GM23338 (cell line): ENCODE measurements at regions not wholly inside any gene's neighbourhood (a gene's known extent, or its start where the extent isn't known, plus 50 kb on each side); places are given as distances from the start of the nearest gene placed in this dataset.
A peak's percentile ranks its signal among the peaks of the same experiment; 100 is the strongest.
"Not testable (repeated sequence)": the region's sequence is repeated elsewhere in the genome, so short reads cannot be mapped to it uniquely, and the experiment has no call there.

Experiments used
- ATAC-seq: fragments of 200-7000 bp; cut with Tn5 transposase; 3 replicates; pipeline ENCODE4 v1.9.1; 2020
- DNase-seq: peaks from one replicate; pipeline ENCODE4 v3.0.0-alpha.2; 2015; ENCODE audit warnings: low spot score
- H2AFZ ChIP-seq: fragments of 200-600 bp; sonication (generic); 2 replicates; pipeline ENCODE4 v1.8.0; 2016; ENCODE audit warnings: antibody characterized with exemption, mild to moderate bottlenecking, moderate library complexity
- H3F3A ChIP-seq: fragments of 200-600 bp; sonication (generic); replicated peaks from 2 replicates; pipeline ENCODE4 v1.8.0; 2017; ENCODE audit warnings: antibody characterized with exemption, mixed run types, low read depth
- H3K27ac ChIP-seq: fragments of 200-600 bp; sonication (generic); 2 replicates; pipeline ENCODE4 v1.6.1; 2016; ENCODE audit warnings: low read depth
- H3K27me3 ChIP-seq: fragments of 200-600 bp; sonication (generic); 2 replicates; pipeline ENCODE4 v1.8.0; 2016; ENCODE audit warnings: mild to moderate bottlenecking, mixed run types, moderate library complexity; ENCODE audit not compliant: insufficient read depth
- H3K36me3 ChIP-seq: fragments of 200-600 bp; sonication (generic); 2 replicates; pipeline ENCODE4 v1.8.0; 2016; ENCODE audit warnings: mild to moderate bottlenecking; ENCODE audit not compliant: insufficient read depth
- H3K4me1 ChIP-seq: fragments of 200-600 bp; sonication (generic); 2 replicates; pipeline ENCODE4 v1.8.0; 2016; ENCODE audit warnings: mild to moderate bottlenecking, moderate library complexity; ENCODE audit not compliant: insufficient read depth
- H3K4me2 ChIP-seq: fragments of 200-600 bp; sonication (generic); 2 replicates; pipeline ENCODE4 v1.7.1; 2017; ENCODE audit warnings: mixed run types
- H3K4me3 ChIP-seq: fragments of 200-600 bp; sonication (generic); 2 replicates; pipeline ENCODE4 v1.6.1; 2016; ENCODE audit warnings: mixed run types
- H3K79me2 ChIP-seq: fragments of 200-600 bp; sonication (generic); replicated peaks from 2 replicates; pipeline ENCODE4 v1.8.0; 2017; ENCODE audit warnings: mild to moderate bottlenecking; ENCODE audit not compliant: insufficient read depth
- H3K9me2 ChIP-seq: fragments of 200-600 bp; sonication (generic); 2 replicates; pipeline ENCODE4 v1.8.0; 2017; ENCODE audit not compliant: insufficient read depth
- H4K20me1 ChIP-seq: fragments of 200-600 bp; sonication (generic); replicated peaks from 2 replicates; pipeline ENCODE4 v1.8.0; 2017; ENCODE audit warnings: mild to moderate bottlenecking; ENCODE audit not compliant: insufficient read depth
- H3K27ac Mint-ChIP-seq: 2 replicates; pipeline ENCODE4 v1.8.0; 2020; ENCODE audit warnings: inconsistent platforms, mild to moderate bottlenecking, moderate library complexity, mixed read lengths
- H3K27me3 Mint-ChIP-seq: 3 replicates; pipeline ENCODE4 v1.8.0; 2022; ENCODE audit warnings: low read depth, mild to moderate bottlenecking, moderate library complexity, mixed read lengths, inconsistent platforms; ENCODE audit not compliant: insufficient read depth, poor library complexity
- H3K36me3 Mint-ChIP-seq: 3 replicates; pipeline ENCODE4 v1.8.0; 2021; ENCODE audit warnings: low read depth, mild to moderate bottlenecking, inconsistent platforms, moderate library complexity, mixed read lengths
- H3K4me1 Mint-ChIP-seq: 3 replicates; pipeline ENCODE4 v1.8.0; 2020; ENCODE audit warnings: mild to moderate bottlenecking, inconsistent platforms, mixed read lengths
- H3K4me3 Mint-ChIP-seq: 3 replicates; pipeline ENCODE4 v1.8.0; 2021; ENCODE audit warnings: moderate library complexity, mild to moderate bottlenecking, inconsistent platforms, mixed read lengths
- H3K9me3 Mint-ChIP-seq: 3 replicates; pipeline ENCODE4 v1.8.0; 2020; ENCODE audit warnings: moderate library complexity, mild to moderate bottlenecking, inconsistent platforms, mixed read lengths
- CTCF ChIP-seq, 2 experiments: fragments of 200-600 bp in 1 of 2; sonication (generic) in 1 of 2; conservative IDR thresholded peaks; 2 replicates each; pipeline versions ENCODE4 v1.5.1 to v1.6.1; 2016 to 2017; ENCODE audit warnings: antibody characterized with exemption in 2 of 2, low read depth in 2 of 2, mild to moderate bottlenecking in 2 of 2, moderate library complexity in 1 of 2

- H3K79me2 ChIP-seq, H3K4me3 ChIP-seq, H3F3A ChIP-seq, H3K9me3 Mint-ChIP-seq, H3K27ac ChIP-seq, H3K27me3 Mint-ChIP-seq, H3K27ac Mint-ChIP-seq, H3K4me2 ChIP-seq, H4K20me1 ChIP-seq, H3K36me3 ChIP-seq, H3K27me3 ChIP-seq, H3K36me3 Mint-ChIP-seq, ATAC-seq, H3K9me2 ChIP-seq, H3K4me3 Mint-ChIP-seq, DNase-seq, H2AFZ ChIP-seq: not testable (repeated sequence)
- H3K4me1 Mint-ChIP-seq, result peaks cover 31% of the 10 kb centered on the region
- peaks cover 24% of the 10 kb centered on the region for H3K4me1 ChIP-seq
Observed at GRCh38 chr10:30697221-30697620, 67.7 kb upstream of the LYZL2 start.

- ATAC-seq, result peak; percentile 83
Observed at GRCh38 chr10:30696416-30697185, 67.0 kb upstream of the LYZL2 start.

GRCh38 chr10:30695481-30696236 lies 66.1 kb upstream of the LYZL2 start:
- DNase-seq, H3K36me3 ChIP-seq, H3K4me3 ChIP-seq, H3K27ac ChIP-seq, H2AFZ ChIP-seq, H3K9me2 ChIP-seq, H3K36me3 Mint-ChIP-seq, H3K4me2 ChIP-seq, H3K9me3 Mint-ChIP-seq, H3F3A ChIP-seq, ATAC-seq, H3K27me3 Mint-ChIP-seq, H3K4me3 Mint-ChIP-seq, H3K79me2 ChIP-seq, H3K27ac Mint-ChIP-seq, H4K20me1 ChIP-seq, H3K27me3 ChIP-seq: not testable (repeated sequence)
- peaks cover 25% of the 10 kb centered on the region for H3K4me1 Mint-ChIP-seq
- H3K4me1 ChIP-seq, result peaks cover 15% of the 10 kb centered on the region

More at GRCh38 chr10:30696416-30697185, 67.0 kb upstream of the LYZL2 start:
- TF ChIP-seq CTCF (conservative IDR thresholded peaks at IDR 0.05; ENCODE audit: low read depth in 2 of 2), result peak; percentile 41 to 60
- H3K27ac ChIP-seq, H3F3A ChIP-seq, H3K27me3 Mint-ChIP-seq, H3K27me3 ChIP-seq, H3K79me2 ChIP-seq, H3K4me3 ChIP-seq, H3K9me3 Mint-ChIP-seq, H3K36me3 ChIP-seq, H3K4me2 ChIP-seq, H3K9me2 ChIP-seq, H3K4me3 Mint-ChIP-seq, H3K27ac Mint-ChIP-seq, H4K20me1 ChIP-seq, H3K36me3 Mint-ChIP-seq, H2AFZ ChIP-seq: not testable (repeated sequence)
- peaks cover 28% of the 10 kb centered on the region for H3K4me1 Mint-ChIP-seq
- DNase-seq, result peak; percentile 41
- peaks cover 20% of the 10 kb centered on the region for H3K4me1 ChIP-seq
